Activated CD8-positive, alpha-beta T cell treated with anti-CD3 and anti-CD28 coated beads, Interleukin-2, amount 10 ng/mL, durations not matched to agents 7 days and 5 days (primary cell): ENCODE measurements at regions not wholly inside any gene's neighbourhood (a gene's known extent, or its start where the extent isn't known, plus 50 kb on each side); places are given as distances from the start of the nearest gene placed in this dataset.

ENCODE experiments used
- ATAC-seq: fragments of 150-1000 bp; cut with Tn5 transposase; one replicate; pipeline ENCODE4 v1.10.0; 2021; ENCODE audit warnings: moderate library complexity
- CTCF ChIA-PET: fragments of 350-600 bp; sonication (Branson Sonifier 250); formaldehyde crosslinking; loops from one replicate; lab custom pipeline; 2021; ENCODE audit warnings: antibody characterized with exemption; lab: Charles Lee
- POLR2A ChIA-PET: fragments of 350-600 bp; sonication (Branson Sonifier 250); formaldehyde crosslinking; loops from one replicate; lab custom pipeline; 2021; ENCODE audit warnings: antibody characterized with exemption; lab: Charles Lee
- DNase-seq: peaks from one replicate; pipeline ENCODE4 v3.0.0-alpha.2; 2020
- H3K27ac Mint-ChIP-seq: one replicate; pipeline ENCODE4 v1.8.0; 2021; ENCODE audit warnings: mild to moderate bottlenecking, mixed read lengths
- H3K27me3 Mint-ChIP-seq: one replicate; pipeline ENCODE4 v1.8.0; 2021; ENCODE audit warnings: low read depth, mixed read lengths
- H3K36me3 Mint-ChIP-seq: one replicate; pipeline ENCODE4 v1.8.0; 2021; ENCODE audit warnings: low read depth, mixed read lengths
- H3K4me1 Mint-ChIP-seq: one replicate; pipeline ENCODE4 v1.8.0; 2021; ENCODE audit warnings: low read depth, mixed read lengths
- H3K4me3 Mint-ChIP-seq: one replicate; pipeline ENCODE4 v1.8.0; 2021; ENCODE audit warnings: mild to moderate bottlenecking, mixed read lengths
- H3K9me3 Mint-ChIP-seq: one replicate; pipeline ENCODE4 v1.8.0; 2022; ENCODE audit warnings: mixed read lengths; ENCODE audit not compliant: insufficient read depth

GRCh38 chr12:85352016-85352415 lies 72.0 kb downstream of the ALX1 start:
- H3K36me3 Mint-ChIP-seq: no peaks in the 10 kb centered on the region
- POLR2A ChIA-PET: no interaction called here
- no peaks in the 10 kb centered on the region for H3K27me3 Mint-ChIP-seq
- no peak for ATAC-seq
- H3K27ac Mint-ChIP-seq: no peak overlapping the region
- no peaks in the 10 kb centered on the region for H3K4me1 Mint-ChIP-seq
- CTCF ChIA-PET: no interaction called here
- H3K9me3 Mint-ChIP-seq: no peaks in the 10 kb centered on the region
- no peak for DNase-seq
- H3K4me3 Mint-ChIP-seq: no peak overlapping the region

GRCh38 chr12:85356596-85357385 lies 76.8 kb downstream of the ALX1 start:
- ChIA-PET CTCF (no interaction called here), POLR2A (no interaction called here)
- Mint-ChIP-seq H3K36me3 (no peaks in the 10 kb centered on the region), H3K4me1 (no peaks in the 10 kb centered on the region), H3K27me3 (no peaks in the 10 kb centered on the region), H3K27ac (no peak overlapping the region), H3K4me3 (no peak overlapping the region), H3K9me3 (no peaks in the 10 kb centered on the region)
- no peak for ATAC-seq
- no peak for DNase-seq

- Mint-ChIP-seq H3K4me1 (no peaks in the 10 kb centered on the region), H3K27ac (no peak overlapping the region), H3K4me3 (no peak overlapping the region), H3K36me3 (no peaks in the 10 kb centered on the region), H3K27me3 (no peaks in the 10 kb centered on the region), H3K9me3 (no peaks in the 10 kb centered on the region)
- DNase-seq (no peak), ATAC-seq (no peak)
- POLR2A ChIA-PET: no interaction called here
- CTCF ChIA-PET: no interaction called here
Measured at GRCh38 chr12:85357609-85358008, 77.6 kb downstream of the ALX1 start.

- DNase-seq (no peak), ATAC-seq (no peak)
- H3K27me3 Mint-ChIP-seq: no peaks in the 10 kb centered on the region
- no peak overlapping the region for H3K27ac Mint-ChIP-seq
- no peak overlapping the region for H3K4me3 Mint-ChIP-seq
- ChIA-PET CTCF (no interaction called here), POLR2A (interaction anchor here (0.6 kb wide), 1 partner anchor 320 kb away, joined by 3 read pairs; no protein-coding TSS in a partner anchor)
- H3K4me1 Mint-ChIP-seq: no peaks in the 10 kb centered on the region
- no peaks in the 10 kb centered on the region for H3K36me3 Mint-ChIP-seq
- no peaks in the 10 kb centered on the region for H3K9me3 Mint-ChIP-seq
Measured at GRCh38 chr12:85358715-85359114, 78.7 kb downstream of the ALX1 start.

GRCh38 chr12:85363382-85364190 lies 83.6 kb downstream of the ALX1 start:
- CTCF ChIA-PET: no interaction called here
- no peaks in the 10 kb centered on the region for H3K27me3 Mint-ChIP-seq
- no peak for DNase-seq

GRCh38 chr12:85367936-85368335 lies 87.9 kb downstream of the ALX1 start:
- Mint-ChIP-seq H3K27me3 (no peaks in the 10 kb centered on the region), H3K9me3 (no peaks in the 10 kb centered on the region), H3K36me3 (no peaks in the 10 kb centered on the region), H3K27ac (no peak overlapping the region), H3K4me1 (no peaks in the 10 kb centered on the region), H3K4me3 (no peak overlapping the region)
- no peak for ATAC-seq
- POLR2A ChIA-PET: no interaction called here
- no peak for DNase-seq
- CTCF ChIA-PET: no interaction called here

More at GRCh38 chr12:85363382-85364190, 83.6 kb downstream of the ALX1 start:
- ATAC-seq: no peak
- no peaks in the 10 kb centered on the region for H3K36me3 Mint-ChIP-seq
- no peak overlapping the region for H3K4me3 Mint-ChIP-seq
- POLR2A ChIA-PET: no interaction called here
- no peaks in the 10 kb centered on the region for H3K4me1 Mint-ChIP-seq
- no peaks in the 10 kb centered on the region for H3K9me3 Mint-ChIP-seq
- no peak overlapping the region for H3K27ac Mint-ChIP-seq

- DNase-seq: no peak
Measured at GRCh38 chr12:85369365-85370154, 89.5 kb downstream of the ALX1 start.

GRCh38 chr12:85373045-85373444 lies 93.0 kb downstream of the ALX1 start:
- Mint-ChIP-seq H3K27ac (no peak overlapping the region), H3K9me3 (no peaks in the 10 kb centered on the region), H3K27me3 (no peaks in the 10 kb centered on the region), H3K36me3 (no peaks in the 10 kb centered on the region), H3K4me1 (no peaks in the 10 kb centered on the region), H3K4me3 (no peak overlapping the region)
- ChIA-PET CTCF (no interaction called here), POLR2A (no interaction called here)
- ATAC-seq: no peak
- DNase-seq: no peak

More at GRCh38 chr12:85369365-85370154, 89.5 kb downstream of the ALX1 start:
- no peak overlapping the region for H3K4me3 Mint-ChIP-seq
- POLR2A ChIA-PET: no interaction called here
- no peaks in the 10 kb centered on the region for H3K36me3 Mint-ChIP-seq
- no peaks in the 10 kb centered on the region for H3K27me3 Mint-ChIP-seq
- H3K9me3 Mint-ChIP-seq: no peaks in the 10 kb centered on the region
- no peak overlapping the region for H3K27ac Mint-ChIP-seq
- CTCF ChIA-PET: no interaction called here
- no peaks in the 10 kb centered on the region for H3K4me1 Mint-ChIP-seq
- ATAC-seq: no peak

- no peaks in the 10 kb centered on the region for H3K27me3 Mint-ChIP-seq
- no peak for ATAC-seq
Measured at GRCh38 chr12:85374981-85375380, 95.0 kb downstream of the ALX1 start.

GRCh38 chr12:85385406-85385805 lies 105.4 kb downstream of the ALX1 start:
- Mint-ChIP-seq H3K27ac (no peak overlapping the region), H3K36me3 (no peaks in the 10 kb centered on the region), H3K4me1 (no peaks in the 10 kb centered on the region), H3K27me3 (no peaks in the 10 kb centered on the region), H3K4me3 (no peak overlapping the region), H3K9me3 (no peaks in the 10 kb centered on the region)
- ChIA-PET POLR2A (no interaction called here), CTCF (no interaction called here)
- DNase-seq (no peak), ATAC-seq (no peak)

More at GRCh38 chr12:85374981-85375380, 95.0 kb downstream of the ALX1 start:
- ChIA-PET CTCF (no interaction called here), POLR2A (no interaction called here)
- H3K4me3 Mint-ChIP-seq: no peak overlapping the region
- no peaks in the 10 kb centered on the region for H3K9me3 Mint-ChIP-seq
- DNase-seq: no peak
- H3K36me3 Mint-ChIP-seq: no peaks in the 10 kb centered on the region
- H3K4me1 Mint-ChIP-seq: no peaks in the 10 kb centered on the region
- H3K27ac Mint-ChIP-seq: no peak overlapping the region

GRCh38 chr12:85390266-85390665 lies 110.2 kb downstream of the ALX1 start:
- CTCF ChIA-PET: no interaction called here
- POLR2A ChIA-PET: no interaction called here

GRCh38 chr12:85392508-85392907 lies 112.5 kb downstream of the ALX1 start:
- Mint-ChIP-seq H3K4me3 (no peak overlapping the region), H3K36me3 (no peaks in the 10 kb centered on the region), H3K9me3 (no peaks in the 10 kb centered on the region), H3K27me3 (no peaks in the 10 kb centered on the region), H3K4me1 (no peaks in the 10 kb centered on the region), H3K27ac (no peak overlapping the region)
- DNase-seq (no peak), ATAC-seq (no peak)
- CTCF ChIA-PET: no interaction called here
- POLR2A ChIA-PET: no interaction called here

More at GRCh38 chr12:85390266-85390665, 110.2 kb downstream of the ALX1 start:
- no peaks in the 10 kb centered on the region for H3K4me1 Mint-ChIP-seq
- no peaks in the 10 kb centered on the region for H3K27me3 Mint-ChIP-seq
- ATAC-seq: no peak
- H3K9me3 Mint-ChIP-seq: no peaks in the 10 kb centered on the region
- H3K36me3 Mint-ChIP-seq: no peaks in the 10 kb centered on the region
- no peak overlapping the region for H3K4me3 Mint-ChIP-seq
- no peak overlapping the region for H3K27ac Mint-ChIP-seq
- DNase-seq: no peak
